Fibroblast of peridontal ligament (primary cell): ENCODE measurements at regions not wholly inside any gene's neighbourhood (a gene's known extent, or its start where the extent isn't known, plus 50 kb on each side); places are given as distances from the start of the nearest gene placed in this dataset.
"Not testable (repeated sequence)": the region's sequence is repeated elsewhere in the genome, so short reads cannot be mapped to it uniquely, and the experiment has no call there.

ENCODE experiments used
- DNase-seq: peaks from one replicate; pipeline ENCODE4 v3.0.0-alpha.2; 2010; ENCODE audit errors: extremely low read depth

- DNase-seq = peak; percentile 53
These were observed 122.8 kb upstream of the NOCT start for GRCh38 chr4:138892483-138893407.

- DNase-seq = peak; percentile 20
These were observed 124.0 kb upstream of the NOCT start for GRCh38 chr4:138891631-138892031.

GRCh38 chr4:138890891-138891570 is 124.5 kb upstream of the NOCT start:
- no peak for DNase-seq

- DNase-seq = no peak
These were observed 126.4 kb upstream of the NOCT start for GRCh38 chr4:138889216-138889615.

- no peak for DNase-seq
These were observed 127.8 kb upstream of the NOCT start for GRCh38 chr4:138887741-138888140.

GRCh38 chr4:138887341-138887740 is 128.2 kb upstream of the NOCT start:
- DNase-seq = no peak

GRCh38 chr4:138879757-138880156 is 135.8 kb upstream of the NOCT start:
- DNase-seq = no peak

GRCh38 chr4:138875891-138876608 is 139.5 kb upstream of the NOCT start:
- DNase-seq = peak; percentile 57

GRCh38 chr4:138871555-138871875 is 144.1 kb upstream of the NOCT start:
- no peak for DNase-seq

GRCh38 chr4:138870737-138871554 is 144.6 kb upstream of the NOCT start:
- peak; percentile 88 for DNase-seq

GRCh38 chr4:138869631-138870030 is 145.9 kb upstream of the NOCT start:
- DNase-seq = no peak

- no peak for DNase-seq
These were observed 146.4 kb upstream of the NOCT start for GRCh38 chr4:138869165-138869564.

- peak; percentile 24 for DNase-seq
These were observed 147.0 kb upstream of the NOCT start for GRCh38 chr4:138868562-138868961.

GRCh38 chr4:138867404-138867803 is 148.2 kb upstream of the NOCT start:
- no peak for DNase-seq

GRCh38 chr4:138866314-138866713 is 149.3 kb upstream of the NOCT start:
- no peak for DNase-seq

- DNase-seq = no peak
These were observed 149.8 kb upstream of the NOCT start for GRCh38 chr4:138865765-138866164.

GRCh38 chr4:138864961-138865720 is 150.4 kb upstream of the NOCT start:
- DNase-seq = no peak

- DNase-seq = no peak
These were observed 152.4 kb upstream of the NOCT start for GRCh38 chr4:138863160-138863559.

- no peak for DNase-seq
These were observed 154.4 kb upstream of the NOCT start for GRCh38 chr4:138861135-138861534.

GRCh38 chr4:138860357-138860756 is 155.2 kb upstream of the NOCT start:
- DNase-seq = not testable (repeated sequence)

GRCh38 chr4:138859254-138859653 is 156.3 kb upstream of the NOCT start:
- DNase-seq = no peak
